HG02885 (cell line): ENCODE measurements at regions not wholly inside any gene's neighbourhood (a gene's known extent, or its start where the extent isn't known, plus 50 kb on each side); places are given as distances from the start of the nearest gene placed in this dataset.

Experiments used
- ATAC-seq: cut with Tn5 transposase; IDR thresholded peaks from one replicate; pipeline ENCODE4 v1.9.1; 2021; ENCODE audit warnings: mild to moderate bottlenecking; ENCODE audit not compliant: unreplicated experiment, poor library complexity

GRCh38 chr5:67407979-67408378 is 211.4 kb upstream of the CD180 start:
- no peak for ATAC-seq

- no peak for ATAC-seq
These were observed 209.2 kb upstream of the CD180 start for GRCh38 chr5:67405755-67406154.

DNA sequence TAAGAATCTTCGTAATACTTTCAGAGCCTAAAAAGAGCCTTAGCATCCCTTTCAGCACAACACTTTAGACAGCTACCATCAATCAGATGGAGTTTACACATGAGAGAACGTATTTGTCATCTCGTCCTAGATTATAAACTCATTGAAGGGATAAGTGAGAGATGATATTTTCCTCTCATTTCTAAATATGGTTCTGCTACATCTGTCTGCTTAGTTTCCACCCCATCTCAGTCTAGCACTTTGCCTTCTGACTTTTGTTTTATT is 208.4 kb upstream of the CD180 start:
- no peak for ATAC-seq

GRCh38 chr5:67404256-67405100 is 207.9 kb upstream of the CD180 start:
- ATAC-seq, result no peak

- no peak for ATAC-seq
These were observed 205.9 kb upstream of the CD180 start for GRCh38 chr5:67402526-67402925.

GRCh38 chr5:67401172-67401571 is 204.6 kb upstream of the CD180 start:
- ATAC-seq, result no peak

GRCh38 chr5:67400752-67401151 is 204.2 kb upstream of the CD180 start:
- ATAC-seq, result no peak

DNA sequence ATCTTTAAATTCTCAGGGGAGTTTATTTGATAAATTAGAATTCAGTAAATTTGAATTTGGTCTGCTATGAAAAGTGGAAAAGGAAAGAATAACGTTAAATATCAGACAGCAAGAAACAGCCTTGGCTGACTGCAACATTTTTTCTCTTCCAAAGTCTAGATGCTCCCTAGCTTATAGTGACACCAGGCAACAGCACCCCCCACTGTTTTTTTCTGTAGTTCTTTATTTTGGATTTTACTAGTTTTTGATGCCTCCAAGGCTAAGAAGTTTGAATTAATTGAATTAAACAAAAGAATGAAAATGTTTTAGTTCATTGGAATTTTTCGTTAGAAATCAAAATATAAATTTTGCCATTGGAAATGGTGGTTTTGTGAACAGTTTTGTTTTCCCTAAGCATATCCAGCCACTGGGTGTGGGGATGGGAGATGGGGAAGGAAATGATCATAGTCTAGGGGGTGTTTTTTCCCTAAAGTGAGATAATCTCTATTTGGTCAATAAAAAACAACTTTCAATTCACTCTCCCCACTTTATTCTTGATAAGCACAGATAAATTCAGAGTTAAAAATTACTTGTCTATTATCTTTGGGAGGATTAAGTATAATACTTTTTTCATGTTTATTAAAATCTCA is 199.3 kb upstream of the CD180 start:
- no peak for ATAC-seq

- no peak for ATAC-seq
These were observed 196.6 kb upstream of the CD180 start for GRCh38 chr5:67393211-67393610.

DNA sequence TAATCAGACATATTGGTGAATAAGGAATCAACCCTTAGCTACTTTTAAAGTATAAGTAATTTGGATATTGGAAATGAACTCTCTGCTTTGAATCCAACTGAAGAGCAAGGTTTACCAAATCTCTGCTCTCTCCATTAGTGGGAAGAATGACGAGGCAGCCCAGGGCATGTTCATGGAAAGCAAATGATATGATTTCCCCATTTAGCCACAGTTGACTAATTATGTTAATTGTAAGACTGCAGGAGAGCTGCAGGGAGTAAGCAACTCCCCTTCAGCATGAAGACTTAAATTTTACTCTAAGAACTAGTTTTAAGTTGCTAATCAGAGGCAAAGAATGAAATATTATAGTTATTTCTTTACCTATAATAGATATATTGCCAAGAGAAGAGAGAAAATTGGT is 194.3 kb upstream of the CD180 start:
- ATAC-seq, result no peak

GRCh38 chr5:67383451-67383850 is 186.9 kb upstream of the CD180 start:
- ATAC-seq, result no peak

- no peak for ATAC-seq
These were observed 184.8 kb upstream of the CD180 start for GRCh38 chr5:67381236-67381880.

DNA sequence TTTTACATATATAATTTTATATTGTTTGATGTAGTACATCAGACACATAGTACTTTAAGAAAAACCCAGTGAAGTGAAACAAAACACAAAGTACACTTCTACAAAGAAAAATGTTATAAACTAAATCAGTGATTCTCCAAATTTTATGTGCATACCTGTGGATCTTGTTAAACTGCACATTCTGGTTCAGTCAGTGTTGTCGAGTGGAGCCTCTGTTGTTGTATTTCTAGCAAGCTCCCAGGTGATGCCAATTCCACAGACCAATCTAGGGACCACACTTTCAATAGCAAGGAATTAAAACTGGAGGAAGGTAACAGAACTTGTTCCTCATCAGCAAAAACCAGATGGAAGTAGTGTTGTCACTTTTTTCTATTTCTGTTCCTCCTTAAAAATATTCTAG is 183.8 kb upstream of the CD180 start:
- no peak for ATAC-seq

DNA sequence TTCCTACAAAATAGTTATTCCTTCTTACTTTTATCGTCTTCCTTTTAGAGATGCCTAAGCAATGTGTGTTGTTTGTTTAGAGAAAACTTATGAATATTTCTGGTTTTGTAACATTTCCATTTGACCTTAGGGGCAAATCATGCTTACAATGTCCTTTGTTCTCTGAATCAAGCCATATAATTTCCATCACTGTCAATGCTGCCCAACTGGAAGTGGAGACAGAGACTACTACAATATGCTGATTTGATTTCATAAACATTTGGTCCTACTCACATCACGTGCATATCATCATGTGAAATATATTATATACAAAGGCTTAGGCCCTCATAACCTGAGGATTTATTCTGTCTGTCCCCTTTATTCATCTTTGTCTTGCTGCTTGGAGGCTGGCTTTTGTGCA is 183.2 kb upstream of the CD180 start:
- ATAC-seq, result no peak

DNA sequence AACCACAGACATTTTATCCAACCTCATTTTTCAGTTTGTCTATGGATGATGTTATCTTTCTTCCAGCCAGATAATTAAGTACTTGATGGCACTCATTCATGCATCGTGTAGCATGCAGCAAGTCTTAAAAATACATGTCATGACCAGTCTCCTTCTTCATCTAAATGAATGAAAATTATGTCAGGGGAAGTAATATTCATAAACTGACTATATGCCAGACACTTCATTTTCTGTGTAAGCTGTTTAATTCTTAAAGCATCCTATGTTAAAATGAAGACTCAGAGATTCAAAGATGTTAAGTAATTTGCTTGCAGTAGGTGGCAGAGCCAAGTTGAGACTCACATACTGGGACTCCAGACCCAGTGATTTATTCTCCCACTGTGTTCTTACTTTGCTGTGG is 181.7 kb upstream of the CD180 start:
- ATAC-seq, result no peak

- no peak for ATAC-seq
These were observed 181.0 kb upstream of the CD180 start for GRCh38 chr5:67377631-67378030.

DNA sequence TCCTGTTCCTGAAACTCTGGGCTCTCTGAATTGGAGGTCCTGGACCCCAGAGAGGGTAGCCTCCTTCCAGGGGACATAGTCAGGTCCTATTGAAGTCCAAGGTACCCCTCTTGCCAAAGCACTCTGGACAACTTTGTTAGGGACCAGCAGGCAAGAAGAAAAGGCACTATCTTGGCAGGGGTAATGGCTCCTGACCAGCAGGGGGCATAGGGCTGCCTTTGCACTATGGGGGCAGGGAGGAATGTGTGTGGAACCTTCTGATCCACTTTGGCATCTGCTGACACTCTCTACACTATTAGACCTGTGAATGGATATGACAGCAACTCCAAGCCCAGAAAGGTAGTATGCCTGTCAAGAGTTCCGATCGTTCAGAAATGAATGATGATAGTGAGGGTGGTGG is 179.0 kb upstream of the CD180 start:
- ATAC-seq, result no peak

- ATAC-seq, result no peak
These were observed 177.8 kb upstream of the CD180 start for GRCh38 chr5:67374378-67374777.

GRCh38 chr5:67373518-67373917 is 176.9 kb upstream of the CD180 start:
- ATAC-seq, result no peak

- ATAC-seq, result no peak
These were observed 176.3 kb upstream of the CD180 start for GRCh38 chr5:67372887-67373286.

DNA sequence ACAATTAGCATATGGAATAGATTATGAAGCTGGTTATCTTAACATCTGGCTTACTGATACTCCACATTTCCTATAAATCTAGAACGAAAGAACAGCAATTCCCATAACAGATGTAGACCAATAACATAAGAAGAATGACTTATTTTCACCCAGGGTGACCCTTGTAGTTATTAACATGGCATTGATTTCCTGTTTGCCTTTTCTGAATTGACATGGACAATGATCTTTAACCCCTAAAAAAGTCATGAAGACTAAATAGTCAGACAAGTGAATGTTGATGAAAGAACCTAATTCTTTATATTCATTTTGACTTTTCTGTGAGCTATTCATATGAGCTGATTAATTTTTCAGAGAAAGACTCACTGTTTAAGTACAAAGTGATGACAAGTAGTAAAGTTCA is 175.3 kb upstream of the CD180 start:
- ATAC-seq, result no peak
